Osteoblast (primary cell): ENCODE measurements at regions not wholly inside any gene's neighbourhood (a gene's known extent, or its start where the extent isn't known, plus 50 kb on each side); places are given as distances from the start of the nearest gene placed in this dataset.

Experiments
- DNase-seq: peaks from one replicate; pipeline ENCODE4 v3.0.0; 2011; ENCODE audit warnings: low spot score, mixed read lengths; ENCODE audit not compliant: insufficient read length; ENCODE audit errors: missing footprints
- H2AFZ ChIP-seq: 2 replicates; pipeline ENCODE4 v1.6.0; 2011; ENCODE audit warnings: mild to moderate bottlenecking, low read length
- H3K27ac ChIP-seq: 2 replicates; pipeline ENCODE4 v1.5.1; 2011; ENCODE audit warnings: mild to moderate bottlenecking, low read depth, low read length, moderate library complexity
- H3K27me3 ChIP-seq: 2 replicates; pipeline ENCODE4 v1.6.0; 2012; ENCODE audit warnings: mild to moderate bottlenecking, control low read depth, inconsistent platforms, low read length, moderate library complexity; ENCODE audit not compliant: insufficient read depth
- H3K36me3 ChIP-seq: 2 replicates; pipeline ENCODE4 v1.5.1; 2011; ENCODE audit warnings: mild to moderate bottlenecking, low read length, control low read depth, moderate library complexity; ENCODE audit not compliant: insufficient read depth
- H3K4me1 ChIP-seq: 2 replicates; pipeline ENCODE4 v1.5.1; 2011; ENCODE audit warnings: mild to moderate bottlenecking, low read length, control low read depth, moderate library complexity; ENCODE audit not compliant: insufficient read depth
- H3K4me2 ChIP-seq: 2 replicates; pipeline ENCODE4 v1.6.0; 2011; ENCODE audit warnings: mild to moderate bottlenecking, low read length; ENCODE audit not compliant: insufficient read depth
- H3K4me3 ChIP-seq: fragments of 200-600 bp; sonication (generic); 3 replicates; pipeline ENCODE4 v1.5.1; 2012; ENCODE audit warnings: mild to moderate bottlenecking, low read length, inconsistent platforms; ENCODE audit not compliant: insufficient read depth
- H3K79me2 ChIP-seq: 2 replicates; pipeline ENCODE4 v1.6.0; 2012; ENCODE audit warnings: mild to moderate bottlenecking, low read length, control low read depth, inconsistent platforms; ENCODE audit not compliant: insufficient read depth
- H3K9me3 ChIP-seq: 2 replicates; pipeline ENCODE4 v1.5.1; 2011; ENCODE audit warnings: low read depth, low read length, control low read depth
- H4K20me1 ChIP-seq: 2 replicates; pipeline ENCODE4 v1.6.0; 2012; ENCODE audit warnings: mild to moderate bottlenecking, low read length, control low read depth; ENCODE audit not compliant: insufficient read depth
- TF ChIP-seq, protein P1 (sequence below): IDR thresholded peaks from 2 replicates; pipeline ENCODE4 v1.5.1; 2011; ENCODE audit warnings: mild to moderate bottlenecking, low read depth, low read length, moderate library complexity; ENCODE audit errors: extremely low read depth

DNA sequence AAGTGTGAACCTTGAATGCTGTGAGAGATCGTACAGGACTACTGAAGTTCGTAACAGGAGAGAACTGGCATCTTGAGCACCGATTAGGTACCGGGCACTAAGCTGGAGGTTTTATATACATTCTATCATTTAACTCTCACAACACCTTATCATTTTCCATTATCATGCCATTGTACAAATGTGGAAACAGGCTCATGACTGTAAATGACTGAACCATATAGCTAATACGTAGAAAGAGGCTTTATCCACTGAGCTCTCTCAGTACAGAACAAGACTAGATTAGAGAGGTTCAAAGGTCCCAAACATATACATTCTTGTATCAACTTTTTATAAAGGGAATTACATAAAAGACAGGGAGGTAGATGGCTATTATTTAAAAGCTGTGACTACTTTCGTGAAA is 130.6 kb downstream of the CEP57L1 start:
- Histone ChIP-seq H3K4me2 (no peak overlapping the region), H3K27me3 (peaks cover 6% of the 10 kb centered on the region), H3K4me1 (no peaks in the 10 kb centered on the region), H4K20me1 (no peaks in the 10 kb centered on the region), H2AFZ (no peak overlapping the region), H3K4me3 (no peak overlapping the region), H3K36me3 (no peaks in the 10 kb centered on the region), H3K27ac (no peak overlapping the region), H3K9me3 (no peaks in the 10 kb centered on the region), H3K79me2 (no peaks in the 10 kb centered on the region)
- DNase-seq: no peak
- TF ChIP-seq, protein P1, sequence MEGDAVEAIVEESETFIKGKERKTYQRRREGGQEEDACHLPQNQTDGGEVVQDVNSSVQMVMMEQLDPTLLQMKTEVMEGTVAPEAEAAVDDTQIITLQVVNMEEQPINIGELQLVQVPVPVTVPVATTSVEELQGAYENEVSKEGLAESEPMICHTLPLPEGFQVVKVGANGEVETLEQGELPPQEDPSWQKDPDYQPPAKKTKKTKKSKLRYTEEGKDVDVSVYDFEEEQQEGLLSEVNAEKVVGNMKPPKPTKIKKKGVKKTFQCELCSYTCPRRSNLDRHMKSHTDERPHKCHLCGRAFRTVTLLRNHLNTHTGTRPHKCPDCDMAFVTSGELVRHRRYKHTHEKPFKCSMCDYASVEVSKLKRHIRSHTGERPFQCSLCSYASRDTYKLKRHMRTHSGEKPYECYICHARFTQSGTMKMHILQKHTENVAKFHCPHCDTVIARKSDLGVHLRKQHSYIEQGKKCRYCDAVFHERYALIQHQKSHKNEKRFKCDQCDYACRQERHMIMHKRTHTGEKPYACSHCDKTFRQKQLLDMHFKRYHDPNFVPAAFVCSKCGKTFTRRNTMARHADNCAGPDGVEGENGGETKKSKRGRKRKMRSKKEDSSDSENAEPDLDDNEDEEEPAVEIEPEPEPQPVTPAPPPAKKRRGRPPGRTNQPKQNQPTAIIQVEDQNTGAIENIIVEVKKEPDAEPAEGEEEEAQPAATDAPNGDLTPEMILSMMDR: no peak

DNA sequence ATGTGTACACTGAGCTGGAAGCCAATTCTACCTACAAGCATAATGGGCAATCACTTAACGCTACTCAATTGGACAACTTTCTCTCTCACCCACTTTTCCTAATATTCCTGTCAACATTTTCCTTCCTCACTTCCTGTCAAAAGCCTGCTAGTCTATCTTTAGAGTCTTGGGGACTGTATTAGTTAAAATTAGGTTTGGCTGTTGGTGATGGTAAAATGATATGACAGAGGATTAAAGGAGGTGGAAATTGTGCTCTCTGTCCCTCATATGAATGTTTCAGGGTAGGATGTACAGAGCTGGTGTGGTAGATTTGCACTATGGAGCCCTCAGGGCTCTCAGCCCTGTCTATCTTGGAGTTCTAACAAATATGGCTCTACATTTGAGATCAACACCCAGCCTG is 129.7 kb downstream of the CEP57L1 start:
- H3K4me3 ChIP-seq: no peak overlapping the region

DNA sequence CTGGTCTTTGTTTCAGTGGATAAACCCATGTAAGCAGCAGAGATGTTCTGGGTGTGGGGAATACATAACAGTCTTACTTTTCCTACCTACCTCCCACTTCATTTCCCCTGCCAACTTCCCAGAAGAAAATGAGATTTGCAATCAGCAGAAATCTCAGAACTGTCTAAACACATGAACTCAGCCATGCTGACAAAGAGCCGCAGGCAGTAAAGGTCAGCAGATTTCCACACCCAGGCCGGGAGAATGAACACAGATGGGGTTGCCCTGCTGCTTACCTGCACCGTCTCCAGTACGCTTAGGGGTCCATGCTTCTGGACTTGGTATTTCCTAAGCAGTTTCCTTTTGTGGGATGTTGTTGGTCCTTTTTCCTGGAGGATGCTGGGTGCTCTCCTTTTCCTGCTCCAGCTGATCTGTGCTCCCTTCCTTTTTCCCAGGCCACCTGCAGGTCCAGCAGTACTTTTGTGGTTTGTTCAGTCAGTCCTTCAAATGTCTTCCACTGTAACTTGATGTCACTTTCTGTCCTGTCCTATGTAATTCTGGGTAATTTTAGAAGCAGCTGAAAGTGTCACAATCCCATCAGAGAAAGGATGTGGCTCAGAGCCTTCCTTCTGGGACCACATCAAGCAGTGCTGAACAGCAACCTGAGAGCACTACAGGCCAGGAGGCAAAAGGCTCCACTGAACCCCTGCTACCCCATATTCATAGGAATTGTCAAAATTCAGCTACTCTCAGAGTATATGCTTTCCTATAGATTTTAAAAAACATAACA is 129.0 kb downstream of the CEP57L1 start:
- H3K79me2 ChIP-seq: no peaks in the 10 kb centered on the region
- H3K4me2 ChIP-seq: no peak overlapping the region
- H3K9me3 ChIP-seq: no peaks in the 10 kb centered on the region
- no peak for DNase-seq
- H3K4me1 ChIP-seq: no peaks in the 10 kb centered on the region
- H3K36me3 ChIP-seq: no peaks in the 10 kb centered on the region
- H2AFZ ChIP-seq: no peak overlapping the region
- H4K20me1 ChIP-seq: no peaks in the 10 kb centered on the region
- H3K4me3 ChIP-seq: no peak overlapping the region
- TF ChIP-seq, protein P1: no peak
- peaks cover 6% of the 10 kb centered on the region for H3K27me3 ChIP-seq
- H3K27ac ChIP-seq: no peak overlapping the region

More for the DNA sequence above, 129.7 kb downstream of the CEP57L1 start:
- Histone ChIP-seq H3K79me2 (no peaks in the 10 kb centered on the region), H3K27me3 (peaks cover 6% of the 10 kb centered on the region), H3K4me2 (no peak overlapping the region), H3K9me3 (no peaks in the 10 kb centered on the region), H4K20me1 (no peaks in the 10 kb centered on the region), H3K27ac (no peak overlapping the region), H3K4me1 (no peaks in the 10 kb centered on the region), H3K36me3 (no peaks in the 10 kb centered on the region), H2AFZ (no peak overlapping the region)
- no peak for DNase-seq
- TF ChIP-seq, protein P1: no peak

DNA sequence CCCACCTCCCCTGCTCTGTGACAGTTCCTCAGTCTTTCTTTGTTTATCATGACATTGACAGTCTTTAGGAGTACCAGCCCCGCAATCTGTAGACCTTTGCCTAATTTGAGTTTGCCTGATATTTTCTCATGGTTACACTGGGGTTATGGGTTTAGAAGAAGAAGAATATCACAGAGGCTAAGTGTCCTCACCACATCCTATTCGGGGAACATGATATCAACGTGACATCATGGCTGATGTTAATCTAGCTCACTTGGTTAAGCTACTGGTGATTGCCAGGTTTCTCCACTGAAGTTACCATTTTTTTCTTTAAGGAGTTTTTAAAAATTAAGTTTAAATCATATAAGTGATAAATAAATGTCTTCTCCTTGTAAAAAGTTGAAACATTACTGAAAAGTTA is 127.5 kb downstream of the CEP57L1 start:
- H2AFZ ChIP-seq: no peak overlapping the region
- no peaks in the 10 kb centered on the region for H3K9me3 ChIP-seq
- no peaks in the 10 kb centered on the region for H3K79me2 ChIP-seq
- H3K4me1 ChIP-seq: no peaks in the 10 kb centered on the region
- H3K4me2 ChIP-seq: no peak overlapping the region
- H4K20me1 ChIP-seq: no peaks in the 10 kb centered on the region
- H3K36me3 ChIP-seq: no peaks in the 10 kb centered on the region
- TF ChIP-seq, protein P1: no peak
- H3K27me3 ChIP-seq: peaks cover 9% of the 10 kb centered on the region
- no peak for DNase-seq
- H3K4me3 ChIP-seq: no peak overlapping the region
- H3K27ac ChIP-seq: no peak overlapping the region
